H9 (cell line): ENCODE measurements at regions not wholly inside any gene's neighbourhood (a gene's known extent, or its start where the extent isn't known, plus 50 kb on each side); places are given as distances from the start of the nearest gene placed in this dataset.

ENCODE experiments used
- DNase-seq: peaks from one replicate; pipeline ENCODE4 v3.0.0-alpha.2; 2017
- H2AFZ ChIP-seq: one replicate; pipeline ENCODE4 v1.6.1; 2013; ENCODE audit warnings: mild to moderate bottlenecking, low read length, control low read depth, moderate library complexity
- H2AK5ac ChIP-seq: 2 replicates; pipeline ENCODE4 v1.6.1; 2013; ENCODE audit warnings: low read length, control low read depth, mixed read lengths; ENCODE audit not compliant: insufficient read length
- H2BK120ac ChIP-seq: one replicate; pipeline ENCODE4 v1.6.1; 2013; ENCODE audit warnings: low read depth, mild to moderate bottlenecking, low read length, control low read depth, inconsistent platforms; ENCODE audit not compliant: poor library complexity, severe bottlenecking
- H2BK12ac ChIP-seq: 2 replicates; pipeline ENCODE4 v1.6.1; 2013; ENCODE audit warnings: low read length, control low read depth, mixed read lengths, low read depth; ENCODE audit not compliant: insufficient read length
- H2BK15ac ChIP-seq: 2 replicates; pipeline ENCODE4 v1.6.1; 2013; ENCODE audit warnings: low read depth, low read length, control low read depth
- H2BK20ac ChIP-seq: one replicate; pipeline ENCODE4 v1.6.1; 2013; ENCODE audit warnings: low read depth, mild to moderate bottlenecking, low read length, control low read depth, inconsistent platforms; ENCODE audit not compliant: poor library complexity, severe bottlenecking
- H2BK5ac ChIP-seq: 2 replicates; pipeline ENCODE4 v1.6.1; 2013; ENCODE audit warnings: low read length, control low read depth, mixed read lengths; ENCODE audit not compliant: insufficient read length
- H3K14ac ChIP-seq: 2 replicates; pipeline ENCODE4 v1.6.1; 2013; ENCODE audit warnings: low read length, control low read depth; ENCODE audit not compliant: insufficient read depth
- H3K18ac ChIP-seq: 2 replicates; pipeline ENCODE4 v1.6.1; 2013; ENCODE audit warnings: low read depth, mild to moderate bottlenecking, mixed read lengths, low read length, control low read depth; ENCODE audit not compliant: insufficient read length
- H3K23ac ChIP-seq: 2 replicates; pipeline ENCODE4 v1.6.1; 2013; ENCODE audit warnings: low read length, control low read depth, mixed read lengths, low read depth; ENCODE audit not compliant: insufficient read length
- H3K23me2 ChIP-seq: 2 replicates; pipeline ENCODE4 v1.6.1; 2013; ENCODE audit warnings: low read depth, mild to moderate bottlenecking, mixed read lengths, low read length, control low read depth; ENCODE audit not compliant: insufficient read length, poor library complexity, severe bottlenecking
- H3K27ac ChIP-seq: 2 replicates; pipeline ENCODE4 v1.5.1; 2013; ENCODE audit warnings: low read length, control low read depth, mixed read lengths, low read depth; ENCODE audit not compliant: insufficient read length
- H3K27me3 ChIP-seq: 2 replicates; pipeline ENCODE4 v1.6.1; 2013; ENCODE audit warnings: low read length, control low read depth, inconsistent platforms; ENCODE audit not compliant: insufficient read depth
- H3K4ac ChIP-seq: 2 replicates; pipeline ENCODE4 v1.6.1; 2013; ENCODE audit warnings: low read depth, mild to moderate bottlenecking, control low read depth, inconsistent platforms, low read length, moderate library complexity
- H3K4me1 ChIP-seq: 2 replicates; pipeline ENCODE4 v1.6.1; 2013; ENCODE audit warnings: low read length, control low read depth, inconsistent platforms; ENCODE audit not compliant: insufficient read depth
- H3K4me2 ChIP-seq: 2 replicates; pipeline ENCODE4 v1.6.1; 2013; ENCODE audit warnings: low read length, control low read depth, mixed read lengths; ENCODE audit not compliant: insufficient read length, insufficient read depth
- H3K56ac ChIP-seq: 2 replicates; pipeline ENCODE4 v1.6.1; 2013; ENCODE audit warnings: low read depth, mild to moderate bottlenecking, mixed read lengths, low read length, control low read depth; ENCODE audit not compliant: insufficient read length
- H3K79me1 ChIP-seq: 2 replicates; pipeline ENCODE4 v1.6.1; 2013; ENCODE audit warnings: low read depth, mild to moderate bottlenecking, moderate library complexity, low read length, control low read depth, inconsistent platforms; ENCODE audit not compliant: insufficient read depth, poor library complexity, severe bottlenecking
- H3K79me2 ChIP-seq: 2 replicates; pipeline ENCODE4 v1.6.1; 2013; ENCODE audit warnings: low read length, control low read depth, inconsistent platforms; ENCODE audit not compliant: insufficient read depth
- H3K9ac ChIP-seq: 2 replicates; pipeline ENCODE4 v1.6.1; 2013; ENCODE audit warnings: low read length, control low read depth, mixed read lengths; ENCODE audit not compliant: insufficient read length; ENCODE audit errors: extremely low read depth
- H3K9me3 ChIP-seq: one replicate; pipeline ENCODE4 v1.6.1; 2013; ENCODE audit warnings: low read depth, low read length, inconsistent platforms; ENCODE audit not compliant: control insufficient read depth
- H3T11ph ChIP-seq: one replicate; pipeline ENCODE4 v1.6.1; 2013; ENCODE audit warnings: mild to moderate bottlenecking, low read length, control low read depth, inconsistent platforms
- H4K20me1 ChIP-seq: one replicate; pipeline ENCODE4 v1.6.1; 2013; ENCODE audit not compliant: control insufficient read depth, insufficient read length, insufficient read depth
- H4K5ac ChIP-seq: 2 replicates; pipeline ENCODE4 v1.6.1; 2013; ENCODE audit warnings: low read depth, mild to moderate bottlenecking, mixed read lengths, low read length, control low read depth; ENCODE audit not compliant: insufficient read length
- H4K8ac ChIP-seq: replicated peaks from 2 replicates; pipeline ENCODE4 v1.6.1; 2013; ENCODE audit warnings: low read length, control low read depth, mixed read lengths, low read depth; ENCODE audit not compliant: insufficient read length
- H4K91ac ChIP-seq: 2 replicates; pipeline ENCODE4 v1.6.1; 2013; ENCODE audit warnings: low read depth, mild to moderate bottlenecking, moderate library complexity, mixed read lengths, low read length, control low read depth; ENCODE audit not compliant: insufficient read length
- H3K27ac Mint-ChIP-seq, 3 experiments: 2 replicates in 2 of 3; 3 replicates in 1 of 3; pipeline ENCODE4 v1.8.0; 2020 to 2021; ENCODE audit warnings: mixed read lengths in 3 of 3, mild to moderate bottlenecking in 1 of 3, moderate library complexity in 1 of 3
- H3K27me3 Mint-ChIP-seq: 2 replicates; pipeline ENCODE4 v1.8.0; 2021; ENCODE audit warnings: low read depth, mild to moderate bottlenecking, moderate library complexity, mixed read lengths
- H3K36me3 Mint-ChIP-seq, 3 experiments: 2 replicates in 2 of 3; 3 replicates in 1 of 3; pipeline ENCODE4 v1.8.0; 2020 to 2021; ENCODE audit warnings: low read depth in 3 of 3, mixed read lengths in 3 of 3; ENCODE audit not compliant: insufficient read depth in 1 of 3
- H3K4me1 Mint-ChIP-seq, 2 experiments: 2 replicates each; pipeline ENCODE4 v1.8.0; 2020; ENCODE audit warnings: mixed read lengths in 2 of 2
- H3K4me3 Mint-ChIP-seq, 2 experiments: 2 replicates in 1 of 2; 3 replicates in 1 of 2; pipeline ENCODE4 v1.8.0; 2020 to 2021; ENCODE audit warnings: mild to moderate bottlenecking in 2 of 2, mixed read lengths in 2 of 2, moderate library complexity in 1 of 2
- H3K9me3 Mint-ChIP-seq, 2 experiments: 2 replicates in 1 of 2; 3 replicates in 1 of 2; pipeline ENCODE4 v1.8.0; 2020; ENCODE audit warnings: mild to moderate bottlenecking in 2 of 2, mixed read lengths in 2 of 2, moderate library complexity in 1 of 2
- WGBS: extraction: QIAGEN DNeasy Blood & Tissue Kit; methylation state at CpG from one replicate; pipeline ENCODE4 v1.1.7; 2013; ENCODE audit warnings: missing lambda C conversion rate, low lambda C conversion rate, mixed read lengths; ENCODE audit not compliant: insufficient read length; ENCODE audit errors: extremely low coverage; 5-methylcytosine and 5-hydroxymethylcytosine counted together
- TF ChIP-seq, protein P1 (sequence below): fragments of 200-600 bp; sonication (generic); conservative IDR thresholded peaks from 3 replicates; pipeline ENCODE4 v1.8.0; 2021; ENCODE audit warnings: antibody characterized with exemption, mild to moderate bottlenecking

DNA sequence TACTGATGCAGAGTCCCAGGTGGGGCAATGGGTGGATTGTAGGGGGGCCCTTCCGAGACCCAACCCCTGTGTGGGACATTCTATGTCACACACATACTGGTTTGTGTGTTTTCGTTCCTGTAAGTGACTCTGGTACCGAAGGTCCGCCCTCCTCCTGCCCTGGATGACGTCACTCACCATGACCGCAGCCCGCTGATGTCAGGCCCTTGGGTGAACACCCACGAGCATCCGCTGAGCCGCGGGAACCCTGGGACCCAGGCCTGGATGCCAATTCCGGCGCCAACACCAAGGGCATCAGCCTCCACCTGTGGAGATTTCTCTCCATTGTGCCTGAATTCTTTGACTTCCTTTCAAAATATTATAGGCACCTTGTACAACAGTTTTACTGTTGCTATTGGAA, 184.3 kb downstream of the MTRR start:
- H3K27ac Mint-ChIP-seq: no peak overlapping the region
- TF ChIP-seq, protein P1, sequence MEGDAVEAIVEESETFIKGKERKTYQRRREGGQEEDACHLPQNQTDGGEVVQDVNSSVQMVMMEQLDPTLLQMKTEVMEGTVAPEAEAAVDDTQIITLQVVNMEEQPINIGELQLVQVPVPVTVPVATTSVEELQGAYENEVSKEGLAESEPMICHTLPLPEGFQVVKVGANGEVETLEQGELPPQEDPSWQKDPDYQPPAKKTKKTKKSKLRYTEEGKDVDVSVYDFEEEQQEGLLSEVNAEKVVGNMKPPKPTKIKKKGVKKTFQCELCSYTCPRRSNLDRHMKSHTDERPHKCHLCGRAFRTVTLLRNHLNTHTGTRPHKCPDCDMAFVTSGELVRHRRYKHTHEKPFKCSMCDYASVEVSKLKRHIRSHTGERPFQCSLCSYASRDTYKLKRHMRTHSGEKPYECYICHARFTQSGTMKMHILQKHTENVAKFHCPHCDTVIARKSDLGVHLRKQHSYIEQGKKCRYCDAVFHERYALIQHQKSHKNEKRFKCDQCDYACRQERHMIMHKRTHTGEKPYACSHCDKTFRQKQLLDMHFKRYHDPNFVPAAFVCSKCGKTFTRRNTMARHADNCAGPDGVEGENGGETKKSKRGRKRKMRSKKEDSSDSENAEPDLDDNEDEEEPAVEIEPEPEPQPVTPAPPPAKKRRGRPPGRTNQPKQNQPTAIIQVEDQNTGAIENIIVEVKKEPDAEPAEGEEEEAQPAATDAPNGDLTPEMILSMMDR: no peak
- no peak overlapping the region for H2AFZ ChIP-seq
- no peak overlapping the region for H2BK15ac ChIP-seq
- H3K56ac ChIP-seq: no peak overlapping the region
- no peak overlapping the region for H4K8ac ChIP-seq
- H3K36me3 Mint-ChIP-seq: no peaks in the 10 kb centered on the region
- H3K27me3 ChIP-seq: no peaks in the 10 kb centered on the region
- no peak overlapping the region for H2AK5ac ChIP-seq
- no peak overlapping the region for H4K91ac ChIP-seq
- H3K4me1 ChIP-seq: no peaks in the 10 kb centered on the region; the same call in 1 of the 2 replicates
- no peak overlapping the region for H3K4me2 ChIP-seq
- no peaks in the 10 kb centered on the region; the same call in none of the 2 replicates for H3K27me3 Mint-ChIP-seq
- H3K4me1 Mint-ChIP-seq: peaks cover 4 to 7% of the 10 kb centered on the region in 2 experiments; a peak in 3 of 4 replicates
- H3K14ac ChIP-seq: no peak overlapping the region
- H3K79me1 ChIP-seq: no peaks in the 10 kb centered on the region
- no peak overlapping the region for H4K5ac ChIP-seq
- no peak overlapping the region for H2BK5ac ChIP-seq
- no peaks in the 10 kb centered on the region for H3K23me2 ChIP-seq
- H3K27ac ChIP-seq: no peak overlapping the region
- no peak overlapping the region for H3K18ac ChIP-seq
- no peak overlapping the region for H3K4me3 Mint-ChIP-seq
- no peak overlapping the region for H3T11ph ChIP-seq
- DNase-seq: no peak
- no peaks in the 10 kb centered on the region for H3K9me3 Mint-ChIP-seq
- no peak overlapping the region for H3K9ac ChIP-seq
- no peak overlapping the region for H2BK120ac ChIP-seq
- no peak overlapping the region for H2BK20ac ChIP-seq
- no CpG with 5 or more reads among the region's 13 CpGs for WGBS
- no peak overlapping the region for H2BK12ac ChIP-seq
- no peaks in the 10 kb centered on the region for H3K79me2 ChIP-seq
- no peak overlapping the region for H3K4ac ChIP-seq
- H3K23ac ChIP-seq: no peak overlapping the region
- no peaks in the 10 kb centered on the region for H4K20me1 ChIP-seq
- no peaks in the 10 kb centered on the region for H3K9me3 ChIP-seq
